Skeletal muscle cell (primary cell): ENCODE measurements at regions not wholly inside any gene's neighbourhood (a gene's known extent, or its start where the extent isn't known, plus 50 kb on each side); places are given as distances from the start of the nearest gene placed in this dataset.
"Not testable (repeated sequence)": the region's sequence is repeated elsewhere in the genome, so short reads cannot be mapped to it uniquely, and the experiment has no call there.

Experiments used
- DNase-seq: peaks from one replicate; pipeline ENCODE4 v3.0.0-alpha.2; 2010; ENCODE audit warnings: low read depth
- H3K4me3 ChIP-seq: 2 replicates; pipeline ENCODE4 v1.5.1; 2011; ENCODE audit warnings: low read depth, mild to moderate bottlenecking, control low read depth, low read length, moderate library complexity

DNA sequence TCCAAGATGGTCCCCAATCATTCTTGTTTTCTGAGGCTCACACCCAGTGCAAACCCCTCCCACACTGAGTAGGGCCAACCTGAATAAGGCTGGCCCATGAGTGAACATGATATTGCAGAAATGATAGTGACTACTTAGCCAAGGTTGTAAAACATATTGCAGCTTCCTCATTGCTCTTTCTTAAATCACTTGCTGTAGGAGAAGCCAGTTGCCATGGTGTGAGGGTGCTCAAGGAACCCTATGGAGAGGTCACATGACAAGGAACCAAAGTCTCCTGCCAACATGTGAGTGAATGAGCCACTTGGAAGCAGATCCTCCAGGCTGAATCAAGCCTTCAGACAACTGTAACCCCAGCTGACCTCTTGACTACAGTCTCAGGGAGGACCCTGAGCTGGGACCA lies 191.4 kb downstream of the RGS9 start:
- H3K4me3 ChIP-seq: no peak overlapping the region

DNA sequence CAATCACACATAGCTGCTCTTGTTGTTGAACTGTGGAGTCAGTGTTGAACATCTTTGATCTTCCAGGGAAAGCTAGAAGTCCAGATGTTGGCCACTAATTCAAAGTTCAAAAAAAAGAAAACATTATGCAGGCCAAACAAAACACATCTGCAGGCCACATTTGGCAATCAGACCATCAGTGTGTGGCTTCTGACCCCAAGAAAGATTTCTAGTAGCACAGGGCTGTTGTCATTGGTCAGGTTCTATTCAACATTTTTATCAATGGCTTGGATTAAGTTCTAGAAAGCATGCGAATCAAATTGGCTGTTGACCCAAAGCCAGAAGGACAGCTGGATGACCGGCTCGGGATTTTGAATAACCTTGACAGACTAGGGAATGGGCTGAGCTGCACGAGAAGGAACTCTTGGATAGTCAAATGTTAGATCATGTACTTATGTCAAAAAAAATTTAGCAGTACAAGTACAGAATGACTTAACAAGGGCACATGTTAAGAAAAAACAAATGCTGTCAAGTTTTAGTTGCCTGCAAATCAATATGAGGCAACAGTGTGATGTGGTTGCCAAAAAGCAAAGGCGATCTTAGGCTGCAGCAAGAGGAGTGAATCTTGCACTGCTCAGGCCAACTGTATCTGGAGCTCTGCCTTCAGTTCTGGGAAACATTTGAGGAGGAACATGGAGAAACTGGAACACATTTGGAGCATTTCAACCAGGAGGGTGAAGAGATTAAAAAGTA lies 187.6 kb downstream of the RGS9 start:
- DNase-seq: peak; percentile 24
- no peak overlapping the region for H3K4me3 ChIP-seq

More for the DNA sequence above, 191.4 kb downstream of the RGS9 start:
- no peak for DNase-seq

DNA sequence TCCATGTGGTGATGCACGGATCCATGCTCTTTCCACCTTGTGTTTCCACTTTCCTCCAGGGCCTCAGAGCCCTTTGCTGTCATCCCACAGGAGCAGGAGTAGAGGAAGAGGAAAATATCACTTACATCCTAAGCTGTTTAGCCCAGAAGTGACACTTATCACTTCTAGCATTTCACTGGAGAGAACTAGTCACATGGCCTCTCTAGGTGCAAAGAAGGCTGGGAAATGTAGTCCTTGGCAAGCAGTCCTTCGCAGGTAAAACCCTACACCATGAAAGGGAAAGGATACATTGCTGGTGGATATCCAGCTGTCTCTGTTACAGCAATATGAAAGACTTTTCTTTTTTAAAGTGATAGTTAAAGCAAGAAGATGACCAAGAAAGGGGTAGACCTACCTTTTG lies 185.9 kb downstream of the RGS9 start:
- H3K4me3 ChIP-seq: no peak overlapping the region
- no peak for DNase-seq

DNA sequence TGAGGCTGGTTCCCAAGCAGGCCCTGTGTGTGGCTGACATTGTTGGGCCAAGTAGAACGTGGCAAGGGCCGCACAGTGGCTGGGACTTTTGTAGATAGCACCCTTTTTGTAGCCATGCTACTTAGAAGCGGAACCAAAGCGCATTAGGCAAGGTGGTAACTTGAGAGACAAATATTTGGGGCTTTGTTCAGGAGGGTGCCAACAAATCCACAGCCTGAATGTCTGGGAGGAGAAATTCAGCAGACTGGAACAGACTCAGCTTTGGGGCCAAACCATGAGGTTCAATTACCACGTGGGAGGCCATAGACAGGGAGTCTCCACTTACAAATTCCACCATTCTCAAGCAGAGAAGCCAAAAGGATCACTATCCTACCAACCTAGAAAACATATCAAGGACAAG lies 183.7 kb downstream of the RGS9 start:
- DNase-seq: no peak
- no peak overlapping the region for H3K4me3 ChIP-seq

DNA sequence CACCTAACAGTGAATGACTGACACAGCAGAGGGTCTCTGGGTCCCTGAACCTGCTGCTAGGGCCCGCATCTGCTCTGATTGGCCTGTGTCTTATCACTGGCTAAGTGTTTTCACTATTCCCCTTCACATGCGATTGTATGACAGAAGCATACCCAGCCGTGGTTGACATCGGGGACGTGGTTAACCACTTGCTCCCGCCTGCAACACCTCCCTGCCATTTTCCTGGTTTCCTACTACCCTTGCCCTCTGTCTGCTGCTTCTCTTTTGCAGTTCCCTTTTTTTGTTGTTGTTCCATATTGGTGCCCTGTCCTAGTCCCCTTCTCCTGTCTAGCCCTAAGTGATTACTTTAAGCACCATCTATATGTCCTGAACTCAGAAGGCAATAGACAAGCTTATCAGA lies 177.0 kb downstream of the RGS9 start:
- DNase-seq: no peak
- H3K4me3 ChIP-seq: no peak overlapping the region

DNA sequence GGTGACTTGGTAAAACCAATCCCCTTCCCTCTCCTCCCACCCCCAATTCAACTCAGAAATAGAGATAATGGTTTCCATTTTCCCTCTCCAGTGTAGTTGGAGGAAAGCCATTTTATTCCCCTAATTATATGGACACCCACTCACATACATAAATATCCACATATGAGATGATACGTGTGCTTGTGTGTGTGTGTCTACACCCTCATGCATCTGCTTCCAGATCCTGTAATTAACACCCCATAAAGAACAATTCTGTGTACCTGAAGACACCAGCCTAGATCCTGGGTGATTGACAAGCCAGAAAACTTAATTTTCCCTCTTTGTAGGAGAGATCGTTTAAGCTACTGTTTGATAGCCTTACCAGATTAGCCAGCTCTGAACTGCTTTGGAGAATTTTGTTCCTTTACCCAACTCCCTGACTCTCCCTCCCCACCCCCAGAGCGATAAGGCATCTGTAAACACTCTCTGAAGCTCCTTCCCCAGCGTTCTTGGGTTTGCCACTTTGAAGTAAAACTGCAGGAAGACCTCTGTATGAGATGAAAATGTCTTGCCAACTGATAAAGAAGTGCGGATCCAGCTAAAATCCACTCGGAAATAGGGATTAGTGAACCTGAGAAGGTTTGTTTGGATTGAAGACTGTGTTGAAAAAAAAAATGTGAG lies 175.7 kb downstream of the RGS9 start:
- DNase-seq: no peak

DNA sequence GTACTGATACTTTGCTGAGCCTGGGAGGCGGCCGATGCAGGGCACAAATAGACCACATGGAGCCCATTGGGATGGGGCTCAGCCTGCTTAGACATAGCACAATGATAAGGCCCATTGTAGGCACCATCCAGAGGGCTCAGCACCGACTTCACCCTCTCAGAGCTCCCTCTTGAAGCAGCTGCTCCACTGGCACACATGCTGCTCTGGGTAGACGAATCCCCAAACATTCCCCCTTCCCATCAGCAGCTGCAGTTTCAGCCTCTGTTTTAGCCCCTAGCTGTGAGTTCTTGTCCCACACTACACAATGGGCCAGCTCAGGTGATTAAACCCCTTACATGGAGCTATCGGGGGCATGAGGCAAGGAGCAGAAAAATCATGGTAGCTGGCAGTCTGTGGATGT lies 174.1 kb downstream of the RGS9 start:
- DNase-seq: no peak
- no peak overlapping the region for H3K4me3 ChIP-seq

More for the DNA sequence above, 175.7 kb downstream of the RGS9 start:
- H3K4me3 ChIP-seq: no peak overlapping the region

DNA sequence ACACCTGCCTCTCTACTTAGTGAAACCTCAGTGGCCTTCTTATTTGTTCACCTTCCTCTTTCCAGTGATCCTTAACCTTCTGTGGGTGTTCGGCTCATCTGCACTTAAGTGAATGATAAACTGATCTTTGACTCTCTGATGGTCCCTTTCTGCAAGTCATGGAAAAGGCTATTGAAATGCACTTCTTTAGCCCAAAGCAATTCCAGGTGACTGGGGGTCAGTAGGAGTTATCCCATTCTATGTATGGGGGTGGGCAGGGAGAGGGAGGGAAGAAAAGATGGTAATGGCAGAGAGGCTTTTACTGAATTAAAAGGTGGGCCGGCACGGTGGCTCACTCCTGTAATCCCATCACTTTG lies 170.8 kb downstream of the RGS9 start:
- no peak overlapping the region for H3K4me3 ChIP-seq
- no peak for DNase-seq

DNA sequence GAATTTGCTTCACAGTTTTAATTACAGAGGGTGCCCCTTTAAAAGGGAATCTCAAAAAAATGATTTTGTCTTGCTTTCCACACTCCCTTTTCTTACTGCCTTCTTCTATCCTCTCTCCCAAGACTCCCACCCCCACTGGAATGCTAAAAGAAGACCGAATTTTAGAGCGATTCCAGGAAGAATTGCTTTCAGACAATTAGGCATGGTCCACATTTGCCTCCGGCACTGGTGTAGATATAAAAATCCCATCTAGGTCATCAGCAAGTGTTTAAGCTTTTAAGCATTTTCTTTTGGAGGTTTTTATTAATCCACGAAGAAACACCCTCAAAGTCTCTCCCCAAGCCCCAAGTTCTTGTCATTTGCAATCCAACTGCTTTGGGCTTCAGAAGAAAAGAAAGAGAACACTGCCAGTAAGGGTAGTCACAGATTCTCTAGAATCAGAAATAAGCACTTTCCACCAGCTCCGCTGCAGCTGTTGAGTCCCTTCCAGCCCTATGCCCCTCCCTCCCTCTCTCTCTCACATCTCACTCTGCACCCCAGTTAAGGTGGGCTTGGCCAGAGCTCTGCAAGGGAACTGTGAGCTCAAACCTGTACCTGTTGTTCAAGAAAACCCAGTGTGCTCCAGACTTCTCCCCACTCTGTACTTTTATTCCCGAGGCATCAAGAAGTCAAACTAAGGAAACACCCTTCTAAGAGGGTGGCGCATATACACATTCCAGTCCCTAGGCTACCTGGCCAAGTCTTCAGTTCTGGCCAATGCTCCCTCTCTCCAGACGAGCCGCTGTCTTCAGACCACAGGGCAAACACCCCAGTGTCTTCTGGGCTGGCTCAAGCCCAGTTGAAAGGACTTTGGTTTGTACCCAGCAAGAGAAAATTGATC lies 170.2 kb downstream of the RGS9 start:
- no peak for DNase-seq
- no peak overlapping the region for H3K4me3 ChIP-seq

DNA sequence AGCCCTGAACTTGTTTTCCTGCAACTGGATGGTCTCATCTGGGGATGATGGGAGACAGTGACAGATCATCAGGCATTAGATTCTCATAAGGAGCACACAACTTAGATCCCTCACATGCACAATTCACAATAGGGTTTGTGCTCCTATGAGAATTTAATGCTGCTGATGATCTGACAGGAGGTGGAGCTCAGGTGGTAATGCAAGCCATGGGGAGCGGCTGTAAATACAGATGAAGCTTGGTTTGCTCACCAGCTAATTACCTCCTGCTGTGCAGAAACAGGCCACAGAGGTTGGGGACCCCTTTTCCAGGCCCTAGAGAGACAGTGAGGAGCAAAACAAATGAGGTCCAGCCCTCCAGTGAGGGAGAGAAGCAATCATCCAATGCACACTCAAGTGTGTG lies 168.6 kb downstream of the RGS9 start:
- no peak for DNase-seq
- no peak overlapping the region for H3K4me3 ChIP-seq

DNA sequence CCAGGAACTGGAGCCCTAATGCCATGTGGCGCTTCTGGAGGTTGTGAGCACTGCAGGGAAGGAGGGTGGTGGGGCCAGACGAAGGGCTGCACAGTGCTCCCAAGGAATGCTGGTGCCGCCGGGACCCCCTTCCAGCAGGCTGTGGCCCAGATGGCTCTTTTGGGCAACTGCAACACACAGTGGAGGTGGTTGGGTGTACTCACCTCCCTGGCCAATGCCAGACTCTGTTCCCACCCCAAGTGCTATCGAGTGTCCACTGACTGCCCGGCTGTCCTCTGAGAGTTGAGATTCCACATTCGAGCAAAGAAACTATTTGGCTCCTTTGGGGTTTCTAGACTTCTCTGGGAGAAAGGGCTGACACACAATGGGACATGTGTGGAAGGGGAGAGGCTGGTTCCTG lies 167.9 kb downstream of the RGS9 start:
- DNase-seq: no peak
- no peak overlapping the region for H3K4me3 ChIP-seq

DNA sequence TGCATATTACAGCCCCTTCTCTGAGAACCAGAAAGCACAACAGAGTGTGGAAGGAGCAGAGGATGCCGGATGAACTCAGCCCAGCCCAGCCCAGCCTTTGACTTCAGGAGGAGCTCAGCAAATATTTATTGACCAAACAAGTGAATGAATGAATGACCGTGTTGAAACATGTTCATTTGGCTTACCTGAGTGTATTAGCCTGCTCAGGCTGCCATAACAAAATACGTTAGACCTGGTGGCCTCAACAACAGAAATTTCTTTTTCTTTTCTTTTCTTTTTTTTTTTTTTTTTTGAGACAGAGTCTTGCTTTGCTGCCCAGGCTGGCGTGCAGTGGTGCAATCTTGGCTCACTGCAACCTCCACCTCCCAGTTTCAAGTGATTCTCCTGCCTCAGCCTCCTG lies 164.7 kb downstream of the RGS9 start:
- not testable (repeated sequence) for H3K4me3 ChIP-seq, DNase-seq

DNA sequence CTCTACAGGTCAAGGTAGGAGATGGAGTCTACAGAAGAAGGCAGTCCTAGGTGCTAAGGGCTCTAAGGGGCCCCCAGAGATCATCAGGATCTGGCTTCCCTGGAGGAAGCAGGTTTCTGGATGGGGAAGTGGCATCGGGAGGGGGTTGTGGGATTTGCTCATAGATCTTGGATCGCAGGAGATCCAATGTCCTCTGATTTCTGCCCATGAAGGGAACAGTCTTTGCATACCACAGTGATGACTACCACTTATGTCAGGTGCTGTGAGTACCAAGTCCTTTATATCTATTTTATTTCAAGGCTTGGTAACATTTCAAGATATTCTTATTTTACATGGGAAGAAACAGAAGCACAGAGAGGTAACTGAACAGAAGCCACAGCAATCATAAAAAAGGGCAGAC lies 164.0 kb downstream of the RGS9 start:
- no peak overlapping the region for H3K4me3 ChIP-seq
- no peak for DNase-seq

DNA sequence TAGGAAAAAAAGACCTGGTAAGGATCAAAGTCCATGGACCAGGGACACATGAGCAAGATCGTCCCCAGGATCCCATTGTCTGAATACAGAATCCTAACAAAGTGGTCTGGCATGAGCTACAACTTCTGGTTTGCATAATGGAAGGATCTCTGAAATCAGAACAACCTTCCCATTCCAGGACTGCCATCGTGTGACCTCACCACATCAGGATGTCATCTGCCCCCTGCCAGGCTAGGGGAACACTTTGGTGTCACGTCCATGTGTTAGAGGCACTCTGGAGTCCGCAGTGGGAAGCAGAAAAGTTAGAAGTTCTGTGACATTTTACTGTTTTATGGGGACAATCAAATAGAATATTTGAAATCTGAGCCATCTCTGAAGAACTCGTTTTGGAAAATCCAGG lies 160.7 kb downstream of the RGS9 start:
- no peak for DNase-seq
- no peak overlapping the region for H3K4me3 ChIP-seq

DNA sequence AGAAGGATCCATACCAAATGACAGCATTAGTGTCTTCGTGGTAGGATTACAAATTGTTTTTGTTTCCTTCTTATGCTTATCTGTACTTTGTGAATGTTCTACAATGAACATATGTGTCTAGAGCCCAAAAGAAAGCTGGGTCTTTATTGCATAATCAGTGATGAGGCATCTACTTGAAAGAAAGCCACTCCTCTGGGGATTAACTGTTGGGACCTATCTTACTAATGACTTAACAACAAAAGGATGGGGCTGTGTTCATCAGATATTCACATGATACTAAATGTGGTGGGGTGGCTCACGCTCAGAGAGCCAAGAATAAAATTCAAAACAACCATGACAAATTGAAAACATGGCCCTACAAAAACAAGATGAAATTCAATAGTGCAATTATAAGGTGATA lies 160.2 kb downstream of the RGS9 start:
- peak; percentile 40 for DNase-seq
- no peak overlapping the region for H3K4me3 ChIP-seq

DNA sequence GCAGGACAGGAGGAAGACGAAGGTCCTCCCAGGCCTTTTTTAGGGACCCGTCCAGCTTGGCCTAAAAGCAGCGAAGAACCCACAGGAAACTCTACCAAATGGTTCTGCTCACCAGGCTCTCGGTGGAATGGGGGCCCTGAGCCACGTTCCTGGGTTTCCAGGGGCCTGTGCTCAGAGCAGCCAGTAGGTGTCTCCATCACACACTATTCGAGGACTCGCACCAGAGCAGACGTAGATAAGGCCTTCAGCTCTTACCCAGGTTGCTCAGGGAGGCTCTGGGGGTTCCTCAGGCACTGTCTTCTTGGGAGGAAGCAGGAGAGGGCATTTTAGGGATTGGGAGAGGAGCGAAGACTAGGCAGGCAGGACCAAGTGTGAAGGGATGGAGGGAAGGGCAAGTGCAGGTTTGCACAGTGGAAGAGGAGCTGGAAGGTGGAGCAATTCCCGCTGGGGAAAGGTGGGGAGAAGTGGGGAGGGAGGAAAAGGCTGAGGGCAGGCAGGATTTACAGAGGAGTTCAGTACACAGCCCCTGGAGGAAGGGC lies 157.1 kb downstream of the RGS9 start:
- peak; percentile 20 for DNase-seq
- no peak overlapping the region for H3K4me3 ChIP-seq

DNA sequence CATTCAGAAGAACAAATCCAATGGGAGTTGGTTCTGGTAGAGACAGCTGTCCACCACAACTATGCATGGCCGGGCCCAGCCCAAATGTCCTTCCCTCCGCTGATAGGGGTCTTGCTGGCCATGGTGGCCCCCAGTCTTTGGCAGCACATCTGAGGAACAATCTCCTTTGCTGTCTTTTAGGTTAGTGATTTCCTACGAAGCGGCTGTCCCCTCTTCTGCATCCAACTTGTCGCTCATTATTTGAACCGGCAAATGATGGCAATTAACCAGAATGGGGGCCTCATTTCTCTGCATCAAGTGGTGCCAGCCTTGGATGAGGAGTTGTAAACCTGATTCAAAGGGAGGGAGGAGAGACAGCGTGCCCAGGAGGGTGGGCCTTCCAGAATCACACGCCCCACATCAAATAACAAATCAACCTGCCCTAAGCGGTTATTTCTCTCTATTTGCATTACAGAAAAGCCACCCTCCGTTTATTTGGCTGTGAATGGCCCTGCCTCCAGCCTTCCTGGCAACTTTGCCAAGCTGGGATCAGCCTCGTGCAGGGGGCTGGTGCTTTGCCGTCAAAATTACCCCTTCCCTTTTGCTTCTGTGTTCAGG lies 156.5 kb downstream of the RGS9 start:
- no peak for DNase-seq
- H3K4me3 ChIP-seq: no peak overlapping the region

DNA sequence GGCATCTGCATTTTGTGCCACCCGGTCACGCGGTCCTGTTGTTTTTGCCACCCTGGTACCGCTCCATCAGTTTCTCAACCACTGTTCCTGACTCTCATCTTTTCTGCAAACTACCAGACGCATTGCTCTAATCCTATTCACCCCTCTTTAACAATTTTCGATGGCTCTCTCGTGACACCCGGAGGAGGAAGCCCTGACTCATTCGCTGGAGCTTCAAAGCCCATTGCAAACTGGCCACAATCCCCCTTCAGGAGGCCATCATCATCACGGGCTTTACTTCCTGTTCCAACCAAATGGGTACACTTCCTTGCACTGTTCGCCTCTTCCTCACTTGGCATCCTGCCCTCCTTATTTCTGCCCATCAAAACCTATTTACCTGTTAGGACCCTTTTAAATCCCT lies 155.3 kb downstream of the RGS9 start:
- DNase-seq: no peak
- no peak overlapping the region for H3K4me3 ChIP-seq

DNA sequence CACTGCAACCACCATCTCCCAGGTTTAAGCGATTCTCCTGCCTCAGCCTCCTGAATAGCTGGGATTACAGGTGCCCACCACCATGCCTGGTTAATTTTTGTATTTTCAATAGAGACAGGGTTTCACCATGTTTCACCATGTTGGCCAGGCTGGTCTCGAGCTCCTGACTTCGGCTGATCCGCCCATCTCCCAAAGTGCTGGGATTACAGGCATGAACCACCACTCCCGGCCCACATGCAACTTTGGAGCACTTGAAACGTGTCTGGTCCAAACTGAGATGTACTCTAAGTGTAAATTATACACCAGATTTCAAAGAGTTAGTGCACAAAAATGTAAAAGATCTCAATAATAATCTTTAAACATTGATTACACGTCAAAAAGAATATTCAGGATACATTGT lies 154.1 kb downstream of the RGS9 start:
- not testable (repeated sequence) for DNase-seq, H3K4me3 ChIP-seq

DNA sequence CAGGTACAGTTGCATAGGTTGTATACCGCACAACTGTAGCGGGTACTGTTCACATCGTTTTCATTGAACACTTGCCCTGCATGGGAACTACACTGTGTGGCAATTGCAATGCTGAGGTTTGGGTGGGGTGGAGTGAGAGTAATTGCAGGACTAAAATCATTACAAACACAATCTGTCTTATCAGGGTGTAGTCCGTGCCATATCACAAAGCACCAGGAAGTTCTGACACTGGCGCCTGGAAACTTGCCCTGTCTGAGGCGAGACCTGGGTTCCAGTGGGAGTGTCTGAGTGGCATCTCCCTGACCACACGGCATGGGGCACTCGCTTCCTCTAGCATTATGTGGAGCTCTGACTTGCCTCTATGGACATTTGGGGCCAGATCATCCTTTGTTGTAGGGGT lies 153.4 kb downstream of the RGS9 start:
- DNase-seq: no peak
- no peak overlapping the region for H3K4me3 ChIP-seq
